K562 (cell line): ENCODE measurements at regions not wholly inside any gene's neighbourhood (a gene's known extent, or its start where the extent isn't known, plus 50 kb on each side); places are given as distances from the start of the nearest gene placed in this dataset.

ENCODE experiments used
- ATAC-seq: fragments of 200-7000 bp; cut with Tn5 transposase; 3 replicates; pipeline ENCODE4 v1.9.1; 2020; ENCODE audit warnings: moderate library complexity
- BruUV-seq: library from RNA; stranded (reverse); fragments of 400-500 nt; replicated peaks from 2 replicates; lab custom pipeline; 2021; lab: Mats Ljungman, UMichigan
- CTCF ChIA-PET: fragments of 300-600 bp; formaldehyde crosslinking; extraction: SDS; loops from one replicate; lab custom pipeline; 2021; ENCODE audit warnings: low intra/inter-chr PET ratio; lab: Yijun Ruan, JAX
- POLR2A ChIA-PET: fragments of 300-600, 350-650 bp; sonication (Branson Sonifier 250); formaldehyde crosslinking; extraction: SDS; loops from one replicate; lab custom pipeline; 2021; ENCODE audit warnings: antibody characterized with exemption, inconsistent platforms; lab: Yijun Ruan, JAX
- DNase-seq, 4 experiments: peaks; one replicate each; pipeline versions ENCODE4 v3.0.0 to v3.0.0-alpha.2; 2011 to 2018; ENCODE audit warnings: low spot score in 3 of 4, mixed read lengths in 3 of 4; ENCODE audit errors: extremely low read depth in 1 of 4
- FAIRE-seq: peaks from 2 replicates; lab custom pipeline; 2011; peaks lifted over from hg19 to GRCh38; lab: Jason Lieb, UNC
- H2AFZ ChIP-seq: 2 replicates; pipeline ENCODE4 v1.6.0; 2011; ENCODE audit warnings: low read depth, low read length, control low read depth, inconsistent platforms
- H3K27ac ChIP-seq: fragments of 200-600 bp; 3 replicates; pipeline ENCODE4 v1.8.0; 2011; ENCODE audit warnings: low read depth, mild to moderate bottlenecking, control low read depth, inconsistent platforms, low read length, moderate library complexity, mixed read lengths; ENCODE audit errors: extremely low read depth
- H3K27me3 ChIP-seq, 2 experiments: fragments of 300-600 bp in 1 of 2; 2 replicates in 1 of 2; 3 replicates in 1 of 2; pipeline versions ENCODE4 v1.6.0 to v1.8.0; 2011; ENCODE audit warnings: inconsistent platforms in 2 of 2, low read length in 2 of 2, mild to moderate bottlenecking in 1 of 2, mixed read lengths in 1 of 2, moderate library complexity in 1 of 2; ENCODE audit not compliant: control insufficient read depth in 2 of 2, insufficient read depth in 2 of 2
- H3K36me3 ChIP-seq: fragments of 300-600 bp; 3 replicates; pipeline ENCODE4 v1.8.0; 2011; ENCODE audit warnings: mild to moderate bottlenecking, low read length, inconsistent platforms; ENCODE audit not compliant: control insufficient read depth, insufficient read depth
- H3K4me1 ChIP-seq, 2 experiments: fragments of 200-600 bp in 1 of 2; replicated peaks in 1 of 2; 2 replicates in 1 of 2; 3 replicates in 1 of 2; pipeline versions ENCODE4 v1.5.1 to v1.8.0; 2011; ENCODE audit warnings: inconsistent platforms in 2 of 2, low read length in 2 of 2, mild to moderate bottlenecking in 1 of 2, mixed read lengths in 1 of 2, moderate library complexity in 1 of 2; ENCODE audit not compliant: control insufficient read depth in 2 of 2, insufficient read depth in 2 of 2
- H3K4me2 ChIP-seq: 2 replicates; pipeline ENCODE4 v1.6.1; 2011; ENCODE audit warnings: low read length, control low read depth, inconsistent platforms, mixed read lengths; ENCODE audit not compliant: insufficient read depth
- H3K4me3 ChIP-seq: fragments of 200-600 bp; sonication (generic), shearing (Covaris generic); 2 replicates; pipeline ENCODE4 v1.5.1; 2016; ENCODE audit warnings: control low read depth, inconsistent platforms
- H3K79me2 ChIP-seq: fragments of 200-600 bp; 3 replicates; pipeline ENCODE4 v1.8.0; 2011; ENCODE audit warnings: low read length, inconsistent platforms; ENCODE audit not compliant: control insufficient read depth, insufficient read depth
- H3K9ac ChIP-seq, 2 experiments: 2 replicates each; pipeline versions ENCODE4 v1.6.0 to v1.6.1; 2011; ENCODE audit warnings: low read depth in 2 of 2, low read length in 2 of 2, control low read depth in 1 of 2, inconsistent platforms in 1 of 2, mild to moderate bottlenecking in 1 of 2, mixed read lengths in 1 of 2; ENCODE audit not compliant: insufficient read depth in 1 of 2
- H3K9me1 ChIP-seq: one replicate; pipeline ENCODE4 v1.6.0; 2011; ENCODE audit warnings: inconsistent platforms, mild to moderate bottlenecking, low read length, moderate library complexity; ENCODE audit not compliant: control insufficient read depth, insufficient read depth
- H3K9me3 ChIP-seq: replicated peaks from 2 replicates; pipeline ENCODE4 v1.5.1; 2011; ENCODE audit warnings: low read depth, low read length, inconsistent platforms; ENCODE audit not compliant: control insufficient read depth, insufficient read depth
- H4K20me1 ChIP-seq: replicated peaks from 2 replicates; pipeline ENCODE4 v1.6.1; 2011; ENCODE audit warnings: low read length, inconsistent platforms, mixed read lengths; ENCODE audit not compliant: control insufficient read depth, insufficient read depth
- DNMT1 ChIP-seq: fragments of 450-650 bp; IDR thresholded peaks from 2 replicates; pipeline ENCODE4 v1.6.1; 2016; ENCODE audit warnings: antibody characterized with exemption, mild to moderate bottlenecking
- HINFP ChIP-seq: fragments of 450-650 bp; conservative IDR thresholded peaks from 2 replicates; pipeline ENCODE4 v1.6.1; 2016; ENCODE audit warnings: missing genetic modification characterization, low read depth, mild to moderate bottlenecking, control low read depth, missing compliant biosample characterization
- IRF2 ChIP-seq: sonication (generic); formaldehyde crosslinking; IDR thresholded peaks from 2 replicates; pipeline ENCODE4 v1.8.1; 2022; ENCODE audit warnings: mild to moderate bottlenecking, missing genetic modification reagents
- KAT2B ChIP-seq: IDR thresholded peaks from one replicate; pipeline ENCODE4 v1.6.1; 2012; ENCODE audit warnings: low read depth, mild to moderate bottlenecking, control low read depth, inconsistent platforms, low read length, moderate library complexity
- SRSF9 ChIP-seq: fragments of 200-400 bp; formaldehyde crosslinking; IDR thresholded peaks from 2 replicates; pipeline ENCODE4 v1.6.1; 2017; ENCODE audit warnings: low read depth, low read length, borderline replicate concordance
- ZC3H8 ChIP-seq: fragments of 450-650 bp; IDR thresholded peaks from 2 replicates; pipeline ENCODE4 v1.6.1; 2017
- ZNF445 ChIP-seq: fragments of 250-450 bp; sonication (Bioruptor Pico); IDR thresholded peaks from 2 replicates; pipeline ENCODE4 v1.4.0; 2020; ENCODE audit warnings: low read depth, mild to moderate bottlenecking, moderate library complexity
- ZNF586 ChIP-seq: fragments of 450-650 bp; formaldehyde crosslinking; conservative IDR thresholded peaks from 2 replicates; pipeline ENCODE4 v1.4.0; 2020; ENCODE audit warnings: mild to moderate bottlenecking, moderate library complexity
- WGBS: fragments of 100-300 bp; shearing (Covaris generic); methylation state at CpG from one replicate; pipeline ENCODE4 v1.1.6; 2016; ENCODE audit warnings: low coverage, mixed read lengths; ENCODE audit not compliant: insufficient coverage; ENCODE audit errors: missing lambda C conversion rate; 5-methylcytosine and 5-hydroxymethylcytosine counted together
- in situ Hi-C: fragments of 300-500 bp; cut with MboI; formaldehyde crosslinking; loops from 4 replicates; pipeline ENCODE4 v1.15.0; 2018; ENCODE audit warnings: inconsistent platforms, mixed read lengths
- intact Hi-C: fragments of 100-400 bp; cut with micrococcal nuclease; formaldehyde crosslinking; loops from 2 replicates; pipeline ENCODE4 v1.14.2; 2022
- TF ChIP-seq, protein P1 (sequence below): sonication (generic); formaldehyde crosslinking; IDR thresholded peaks from 2 replicates; pipeline ENCODE4 v1.8.0; 2022; ENCODE audit warnings: missing genetic modification reagents, mild to moderate bottlenecking, borderline replicate concordance
- TF ChIP-seq, protein P2 (sequence below): fragments of 200-400 bp; formaldehyde crosslinking; IDR thresholded peaks from 2 replicates; pipeline ENCODE4 v1.6.1; 2017; ENCODE audit warnings: mild to moderate bottlenecking, low read depth, low read length, moderate library complexity
- TF ChIP-seq, protein P3 (sequence below): fragments of 450-650 bp; formaldehyde crosslinking; IDR thresholded peaks from 2 replicates; pipeline ENCODE4 v1.4.0; 2022; ENCODE audit warnings: mild to moderate bottlenecking, moderate library complexity
- TF ChIP-seq, protein P4 (sequence below): fragments of 450-650 bp; IDR thresholded peaks from 2 replicates; pipeline ENCODE4 v1.6.1; 2016; ENCODE audit warnings: low read depth, mild to moderate bottlenecking, moderate library complexity

- TF ChIP-seq IRF2 (CRISPR knock-in tag): no peak
- TF ChIP-seq, protein P1, sequence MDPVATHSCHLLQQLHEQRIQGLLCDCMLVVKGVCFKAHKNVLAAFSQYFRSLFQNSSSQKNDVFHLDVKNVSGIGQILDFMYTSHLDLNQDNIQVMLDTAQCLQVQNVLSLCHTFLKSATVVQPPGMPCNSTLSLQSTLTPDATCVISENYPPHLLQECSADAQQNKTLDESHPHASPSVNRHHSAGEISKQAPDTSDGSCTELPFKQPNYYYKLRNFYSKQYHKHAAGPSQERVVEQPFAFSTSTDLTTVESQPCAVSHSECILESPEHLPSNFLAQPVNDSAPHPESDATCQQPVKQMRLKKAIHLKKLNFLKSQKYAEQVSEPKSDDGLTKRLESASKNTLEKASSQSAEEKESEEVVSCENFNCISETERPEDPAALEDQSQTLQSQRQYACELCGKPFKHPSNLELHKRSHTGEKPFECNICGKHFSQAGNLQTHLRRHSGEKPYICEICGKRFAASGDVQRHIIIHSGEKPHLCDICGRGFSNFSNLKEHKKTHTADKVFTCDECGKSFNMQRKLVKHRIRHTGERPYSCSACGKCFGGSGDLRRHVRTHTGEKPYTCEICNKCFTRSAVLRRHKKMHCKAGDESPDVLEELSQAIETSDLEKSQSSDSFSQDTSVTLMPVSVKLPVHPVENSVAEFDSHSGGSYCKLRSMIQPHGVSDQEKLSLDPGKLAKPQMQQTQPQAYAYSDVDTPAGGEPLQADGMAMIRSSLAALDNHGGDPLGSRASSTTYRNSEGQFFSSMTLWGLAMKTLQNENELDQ (CRISPR knock-in tag): no peak
- TF ChIP-seq ZNF586 (CRISPR knock-in tag): no peak
- no peak for TF ChIP-seq SRSF9
Measured at GRCh38 chr16:86896976-86897375, 318.6 kb downstream of the FOXL1 start (continued).

- ATAC-seq: no peak
- 0% methylated on average over 11 of the region's 11 CpGs for WGBS
- Histone ChIP-seq H3K4me2 (no peak overlapping the region), H3K4me3 (no peak overlapping the region), H3K4me1 (peaks cover 0 to 13% of the 10 kb centered on the region in 2 experiments; a peak in 2 of 5 replicates), H3K9me1 (no peaks in the 10 kb centered on the region), H2AFZ (no peak overlapping the region), H3K36me3 (no peaks in the 10 kb centered on the region), H3K79me2 (no peaks in the 10 kb centered on the region), H4K20me1 (no peaks in the 10 kb centered on the region; the same call in none of the 2 replicates), H3K27ac (no peak overlapping the region), H3K9me3 (no peaks in the 10 kb centered on the region), H3K9ac (no peak overlapping the region), H3K27me3 (peaks cover 39 to 72% of the 10 kb centered on the region in 2 experiments)
- intact Hi-C loops: no loop called here
- BruUV-seq: no TSS peak
- no peak for FAIRE-seq
- in situ Hi-C loops: no loop called here
- DNase-seq: no peak
- ChIA-PET CTCF (no interaction called here), POLR2A (no interaction called here)
- TF ChIP-seq, protein P2, sequence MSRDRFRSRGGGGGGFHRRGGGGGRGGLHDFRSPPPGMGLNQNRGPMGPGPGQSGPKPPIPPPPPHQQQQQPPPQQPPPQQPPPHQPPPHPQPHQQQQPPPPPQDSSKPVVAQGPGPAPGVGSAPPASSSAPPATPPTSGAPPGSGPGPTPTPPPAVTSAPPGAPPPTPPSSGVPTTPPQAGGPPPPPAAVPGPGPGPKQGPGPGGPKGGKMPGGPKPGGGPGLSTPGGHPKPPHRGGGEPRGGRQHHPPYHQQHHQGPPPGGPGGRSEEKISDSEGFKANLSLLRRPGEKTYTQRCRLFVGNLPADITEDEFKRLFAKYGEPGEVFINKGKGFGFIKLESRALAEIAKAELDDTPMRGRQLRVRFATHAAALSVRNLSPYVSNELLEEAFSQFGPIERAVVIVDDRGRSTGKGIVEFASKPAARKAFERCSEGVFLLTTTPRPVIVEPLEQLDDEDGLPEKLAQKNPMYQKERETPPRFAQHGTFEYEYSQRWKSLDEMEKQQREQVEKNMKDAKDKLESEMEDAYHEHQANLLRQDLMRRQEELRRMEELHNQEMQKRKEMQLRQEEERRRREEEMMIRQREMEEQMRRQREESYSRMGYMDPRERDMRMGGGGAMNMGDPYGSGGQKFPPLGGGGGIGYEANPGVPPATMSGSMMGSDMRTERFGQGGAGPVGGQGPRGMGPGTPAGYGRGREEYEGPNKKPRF: no peak
- TF ChIP-seq HINFP (tag) (no peak), DNMT1 (no peak), ZC3H8 (no peak), ZNF445 (CRISPR knock-in tag) (no peak), KAT2B (no peak)
- TF ChIP-seq, protein P3, sequence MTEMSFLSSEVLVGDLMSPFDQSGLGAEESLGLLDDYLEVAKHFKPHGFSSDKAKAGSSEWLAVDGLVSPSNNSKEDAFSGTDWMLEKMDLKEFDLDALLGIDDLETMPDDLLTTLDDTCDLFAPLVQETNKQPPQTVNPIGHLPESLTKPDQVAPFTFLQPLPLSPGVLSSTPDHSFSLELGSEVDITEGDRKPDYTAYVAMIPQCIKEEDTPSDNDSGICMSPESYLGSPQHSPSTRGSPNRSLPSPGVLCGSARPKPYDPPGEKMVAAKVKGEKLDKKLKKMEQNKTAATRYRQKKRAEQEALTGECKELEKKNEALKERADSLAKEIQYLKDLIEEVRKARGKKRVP (CRISPR knock-in tag): no peak
- TF ChIP-seq, protein P4, sequence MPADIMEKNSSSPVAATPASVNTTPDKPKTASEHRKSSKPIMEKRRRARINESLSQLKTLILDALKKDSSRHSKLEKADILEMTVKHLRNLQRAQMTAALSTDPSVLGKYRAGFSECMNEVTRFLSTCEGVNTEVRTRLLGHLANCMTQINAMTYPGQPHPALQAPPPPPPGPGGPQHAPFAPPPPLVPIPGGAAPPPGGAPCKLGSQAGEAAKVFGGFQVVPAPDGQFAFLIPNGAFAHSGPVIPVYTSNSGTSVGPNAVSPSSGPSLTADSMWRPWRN: no peak
Measured at GRCh38 chr16:86897486-86897885, 319.1 kb downstream of the FOXL1 start.
